ENCODE measurements at regions not wholly inside any gene's neighbourhood (a gene's known extent, or its start where the extent isn't known, plus 50 kb on each side); places are given as distances from the start of the nearest gene placed in this dataset.
A peak's percentile ranks its signal among the peaks of the same experiment; 100 is the strongest.

GRCh38 chr5:8663374-8663773 is 794.4 kb downstream of the MTRR start:
- no peak for DNase-seq

- DNase-seq = no peak
These were observed 806.2 kb downstream of the MTRR start for GRCh38 chr5:8675182-8675581.

- no peak for DNase-seq
These were observed 807.7 kb downstream of the MTRR start for GRCh38 chr5:8676695-8677094.

- no peak for DNase-seq
These were observed 813.4 kb downstream of the MTRR start for GRCh38 chr5:8682381-8682780.

- DNase-seq = peak; percentile 26
These were observed 814.5 kb downstream of the MTRR start for GRCh38 chr5:8683496-8683895.

GRCh38 chr5:8685704-8686103 is 816.8 kb downstream of the MTRR start:
- DNase-seq = no peak

GRCh38 chr5:8686707-8687106 is 817.8 kb downstream of the MTRR start:
- no peak for DNase-seq

DNA sequence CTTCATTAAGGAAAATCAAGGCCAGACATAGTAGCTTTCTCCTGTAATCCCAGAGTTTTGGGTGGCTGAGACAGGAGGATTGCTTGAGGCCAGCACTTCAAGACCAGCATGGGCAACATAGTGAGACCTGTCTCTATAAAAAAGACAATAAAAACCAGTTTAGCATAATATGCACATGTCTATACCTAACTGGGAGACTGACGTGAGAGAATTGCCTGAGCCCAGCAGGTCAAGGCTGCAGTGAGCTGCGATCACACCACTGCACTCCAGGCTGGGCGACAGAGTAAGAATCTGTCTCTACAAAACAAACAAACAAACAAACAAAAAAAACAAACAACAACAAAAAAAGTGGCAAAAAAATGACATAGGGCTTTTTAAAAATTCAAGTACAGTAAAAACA is 820.8 kb downstream of the MTRR start:
- no peak for DNase-seq

DNA sequence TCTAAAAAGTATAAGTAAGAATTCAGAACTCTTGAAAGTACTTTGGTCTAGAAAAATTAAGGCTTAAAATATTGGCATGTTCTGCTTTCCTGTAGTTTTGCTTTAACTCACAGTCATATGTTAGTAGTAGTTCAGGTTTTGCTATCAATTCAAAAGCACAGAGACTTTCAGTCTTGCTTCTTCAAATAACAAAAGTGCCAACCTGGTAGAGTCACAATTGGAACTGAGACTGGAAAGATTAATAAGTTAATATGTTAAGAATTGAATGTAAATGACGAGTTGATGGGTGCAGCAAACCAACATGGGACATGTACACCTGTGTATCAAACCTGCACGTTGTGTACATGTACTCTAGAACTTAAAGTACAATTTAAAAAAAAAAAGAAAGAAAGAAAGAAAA is 822.3 kb downstream of the MTRR start:
- no peak for DNase-seq

DNA sequence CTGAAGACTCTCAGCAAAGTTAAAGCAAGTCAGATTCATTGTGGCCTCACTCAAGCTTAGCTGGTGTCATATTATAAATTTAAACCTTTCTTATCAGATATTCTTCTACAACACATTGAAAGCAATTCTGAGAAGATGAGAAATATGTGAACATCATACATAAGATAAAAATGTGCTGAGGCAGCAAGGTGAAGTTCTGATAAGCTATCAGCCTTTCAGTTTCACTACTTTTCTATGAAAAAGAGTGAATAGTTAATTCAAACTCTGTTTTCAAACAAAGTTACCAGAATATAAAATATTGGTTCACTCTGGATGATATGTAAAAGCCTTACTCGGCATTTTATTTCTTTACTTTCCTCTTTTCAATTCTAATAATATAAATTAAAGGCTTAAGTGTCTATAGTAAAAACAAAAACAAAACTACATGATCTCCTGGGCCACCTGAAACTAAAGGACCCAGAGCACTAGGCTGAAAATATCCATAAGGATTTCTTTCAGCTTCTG is 824.4 kb downstream of the MTRR start:
- DNase-seq = no peak

- no peak for DNase-seq
These were observed 825.6 kb downstream of the MTRR start for GRCh38 chr5:8694545-8694944.

- no peak for DNase-seq
These were observed 827.2 kb downstream of the MTRR start for GRCh38 chr5:8695902-8696845.

GRCh38 chr5:8700222-8700621 is 831.3 kb downstream of the MTRR start:
- DNase-seq = no peak

GRCh38 chr5:8700671-8701070 is 831.7 kb downstream of the MTRR start:
- no peak for DNase-seq

- DNase-seq = no peak
These were observed 832.3 kb downstream of the MTRR start for GRCh38 chr5:8701251-8701650.

DNA sequence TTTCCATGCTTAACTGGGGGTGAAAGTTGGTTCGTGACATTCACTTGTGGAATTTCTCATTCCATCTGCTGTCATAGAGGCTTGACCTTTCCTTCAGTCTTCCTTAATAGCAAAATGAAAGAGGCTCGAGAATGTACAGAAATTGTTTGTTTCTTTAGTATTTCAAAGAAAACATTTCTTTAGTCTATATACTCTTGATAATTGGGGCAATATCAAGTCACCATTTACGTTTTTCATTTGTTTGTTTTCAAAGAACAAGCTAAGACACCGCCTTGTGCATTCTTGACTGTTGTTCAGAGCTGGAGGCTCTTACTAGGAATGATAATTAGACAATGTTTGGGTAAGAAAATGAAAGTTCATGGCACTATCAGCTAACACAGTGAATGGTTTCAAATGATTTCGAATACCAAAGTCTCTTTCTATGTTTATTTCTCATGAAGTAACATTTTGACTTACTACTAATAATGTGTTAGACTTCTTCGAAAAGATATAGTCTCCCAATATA is 835.4 kb downstream of the SEMA5A start:
- DNase-seq = no peak

- no peak for DNase-seq
These were observed 831.7 kb downstream of the SEMA5A start for GRCh38 chr5:8714198-8714597.

- no peak for DNase-seq
These were observed 831.0 kb downstream of the SEMA5A start for GRCh38 chr5:8714861-8715260.

GRCh38 chr5:8719796-8720195 is 826.1 kb downstream of the SEMA5A start:
- no peak for DNase-seq

- no peak for DNase-seq
These were observed 825.4 kb downstream of the SEMA5A start for GRCh38 chr5:8720506-8720905.

DNA sequence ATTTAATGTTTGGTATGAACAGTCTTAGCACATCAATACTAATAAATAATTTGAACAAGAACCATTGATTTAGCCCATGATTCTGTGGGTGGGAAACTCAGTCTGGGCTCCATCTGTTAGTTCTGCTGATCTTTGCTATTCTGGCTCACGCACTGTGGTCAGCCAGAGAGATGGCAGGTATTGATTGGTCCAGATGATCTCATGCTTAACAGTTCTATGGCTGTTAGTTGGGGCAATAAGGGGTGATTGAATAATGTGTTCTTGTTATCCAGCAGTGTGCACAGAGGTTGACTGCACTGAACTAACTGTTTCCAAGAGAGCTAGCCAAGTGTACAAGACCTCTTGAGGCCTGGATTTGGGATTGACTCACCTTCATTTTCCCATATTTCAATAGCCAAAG is 824.3 kb downstream of the SEMA5A start:
- no peak for DNase-seq

DNA sequence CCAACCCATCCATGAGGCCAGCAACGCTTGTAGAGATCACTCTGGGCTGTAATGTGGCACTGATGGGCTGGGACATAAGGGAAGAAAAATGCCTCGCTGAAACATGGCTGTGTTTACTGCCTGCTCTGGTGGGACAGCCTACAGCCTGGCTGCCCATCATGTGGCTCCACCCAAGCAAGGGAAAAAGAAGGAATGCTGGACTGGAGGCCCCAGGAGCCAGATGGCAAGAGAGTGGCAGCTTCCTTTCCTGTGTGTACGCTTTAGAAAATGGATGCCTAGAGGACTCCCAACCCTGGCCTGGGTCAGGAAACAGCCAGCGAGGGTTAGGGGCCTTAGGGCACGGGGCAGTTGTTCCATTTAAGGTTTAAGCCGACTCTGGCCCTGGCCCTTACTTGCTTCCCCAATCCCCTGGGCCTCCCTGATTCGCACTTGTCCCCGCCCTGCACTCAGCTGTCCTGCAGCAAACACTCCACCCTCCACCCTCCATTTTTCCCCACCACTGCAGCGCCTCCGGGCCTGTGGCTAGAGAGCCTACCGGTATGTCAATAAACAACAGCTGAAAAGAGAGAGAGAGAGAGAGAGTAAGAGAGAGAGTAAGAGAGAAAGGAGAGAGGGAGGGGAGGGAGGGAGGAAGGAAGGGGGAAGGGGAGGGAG is 819.4 kb downstream of the SEMA5A start:
- DNase-seq = peak; percentile 49

- DNase-seq = no peak
These were observed 818.5 kb downstream of the SEMA5A start for GRCh38 chr5:8727396-8727795.

DNA sequence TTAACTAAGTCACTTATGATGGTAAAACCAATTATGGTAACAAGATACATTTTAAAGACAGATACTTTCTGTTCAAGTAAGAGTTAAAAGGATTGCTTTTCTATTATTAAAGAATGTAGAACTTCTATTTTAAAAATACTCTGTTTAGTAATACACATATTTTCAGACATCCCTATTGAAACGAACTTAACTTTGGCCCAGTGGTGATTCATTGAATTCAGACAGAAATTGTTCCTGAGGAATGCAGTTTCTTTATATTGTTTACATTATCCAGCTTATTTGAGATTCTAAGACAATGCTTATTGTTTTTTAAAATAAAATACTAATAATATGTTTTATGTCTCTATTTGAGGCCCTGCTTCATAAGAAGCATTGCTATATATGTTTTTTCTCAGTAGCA is 816.4 kb downstream of the SEMA5A start:
- DNase-seq = no peak

All from NCI-H510A (cell line).